NCI-H187 treated with DMSO at 0.1 percent for 48 hours (cell line): ENCODE measurements at regions not wholly inside any gene's neighbourhood (a gene's known extent, or its start where the extent isn't known, plus 50 kb on each side); places are given as distances from the start of the nearest gene placed in this dataset.

Experiments
- DNase-seq: peaks from one replicate; lab custom pipeline; 2025; lab: John Stamatoyannopoulos, UW

GRCh38 chr6:126747728-126748540, 370.5 kb upstream of the RSPO3 start:
- DNase-seq, result no peak

GRCh38 chr6:126753606-126754005, 364.9 kb upstream of the RSPO3 start:
- DNase-seq, result no peak

- no peak for DNase-seq
These were observed 356.6 kb upstream of the RSPO3 start for GRCh38 chr6:126761854-126762253.

DNA sequence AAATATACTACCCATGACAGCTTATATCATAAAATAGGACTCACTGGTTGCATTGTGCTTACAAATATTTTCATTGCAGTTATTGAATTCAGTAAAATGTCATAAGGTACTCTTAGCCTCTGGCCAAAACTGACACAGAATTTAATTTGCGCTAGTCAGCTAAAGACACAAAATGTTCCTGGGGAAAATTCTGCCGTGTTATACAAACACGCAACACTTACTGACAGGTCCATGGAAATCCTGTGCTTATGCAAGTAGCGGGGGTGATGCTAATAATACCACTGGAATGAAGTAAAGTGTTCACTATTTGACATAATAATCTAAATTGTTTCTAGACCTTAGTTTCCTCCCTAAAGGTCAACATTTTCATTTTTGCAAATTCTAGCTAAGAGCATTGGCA, 354.4 kb upstream of the RSPO3 start:
- no peak for DNase-seq

GRCh38 chr6:126764671-126765070, 353.8 kb upstream of the RSPO3 start:
- DNase-seq, result no peak

GRCh38 chr6:126766820-126767219, 351.7 kb upstream of the RSPO3 start:
- DNase-seq, result no peak

- no peak for DNase-seq
These were observed 350.8 kb upstream of the RSPO3 start for GRCh38 chr6:126767711-126768110.

GRCh38 chr6:126770176-126770575, 348.3 kb upstream of the RSPO3 start:
- DNase-seq, result no peak

DNA sequence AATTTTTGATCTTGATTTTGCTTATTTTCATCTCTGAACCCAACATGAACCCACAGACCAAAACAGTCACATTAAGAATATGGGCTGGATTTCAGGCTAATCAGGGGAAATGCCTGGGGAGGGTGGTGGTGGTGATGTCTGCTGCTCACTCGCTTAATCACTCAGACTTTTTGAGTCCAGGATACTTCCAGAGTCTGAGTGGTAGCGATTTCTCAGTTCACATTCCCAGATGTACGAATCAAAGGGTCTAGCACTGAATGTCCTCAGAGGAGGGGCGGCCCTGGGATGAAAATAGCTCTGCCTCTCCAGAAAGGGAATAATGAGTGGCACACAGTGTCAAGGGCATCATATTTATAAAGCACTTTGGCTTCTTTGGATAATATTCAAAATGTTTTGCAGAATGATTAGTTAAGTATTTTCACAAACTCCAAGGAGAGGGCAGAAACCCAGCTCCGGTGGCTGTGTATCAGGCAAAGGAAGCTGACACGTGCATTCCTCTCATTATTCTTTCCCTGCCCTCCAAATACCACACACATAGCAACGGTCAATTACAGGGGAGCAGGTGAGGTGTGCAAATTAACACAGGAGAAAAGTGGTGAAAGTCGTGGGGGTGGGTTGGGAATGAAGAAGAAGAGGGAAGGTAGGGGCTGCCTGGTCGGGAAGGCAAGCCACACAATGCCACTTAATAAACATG, 345.2 kb upstream of the RSPO3 start:
- no peak for DNase-seq

DNA sequence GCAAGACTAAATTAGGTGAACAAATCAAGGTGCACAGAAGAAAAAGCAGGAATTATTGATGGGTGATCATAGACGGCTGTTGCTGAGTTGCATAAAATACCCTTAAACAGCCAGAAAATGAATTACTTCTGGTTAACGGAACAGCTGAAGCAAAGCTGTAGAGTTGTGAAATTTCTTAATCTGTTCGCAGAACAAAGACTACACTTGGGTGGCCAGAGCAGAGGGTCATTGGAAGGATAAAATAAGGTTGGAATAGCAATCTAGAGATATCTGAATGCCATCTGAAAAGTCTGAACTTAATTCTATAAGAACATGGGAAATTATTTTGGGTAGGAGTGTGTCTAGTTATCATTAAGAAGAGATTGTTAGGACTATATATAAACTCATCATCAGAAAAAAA, 339.1 kb upstream of the RSPO3 start:
- no peak for DNase-seq

- DNase-seq, result no peak
These were observed 336.9 kb upstream of the RSPO3 start for GRCh38 chr6:126781582-126781981.

GRCh38 chr6:126784161-126784790, 334.2 kb upstream of the RSPO3 start:
- peak; percentile 5 for DNase-seq

DNA sequence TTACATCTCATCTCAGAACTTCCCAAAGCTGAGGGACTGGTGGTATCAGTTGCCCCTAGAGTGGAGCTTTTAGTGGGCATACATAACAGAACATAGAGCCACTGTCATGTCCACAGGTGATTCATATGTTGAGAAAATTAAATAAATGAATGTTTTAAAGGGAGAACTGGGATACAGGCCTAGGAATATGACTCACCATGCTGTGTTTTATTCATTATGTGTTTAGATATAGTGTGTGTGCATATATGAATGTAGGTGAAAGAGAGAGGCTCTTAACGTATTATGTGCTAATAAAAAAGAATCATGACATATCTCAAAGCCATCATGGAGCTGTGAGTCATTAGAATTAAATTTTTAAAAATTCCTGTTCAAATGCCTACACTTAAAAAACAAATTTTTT, 332.2 kb upstream of the RSPO3 start:
- no peak for DNase-seq

GRCh38 chr6:126787635-126788034, 330.8 kb upstream of the RSPO3 start:
- DNase-seq, result no peak

- no peak for DNase-seq
These were observed 329.6 kb upstream of the RSPO3 start for GRCh38 chr6:126788861-126789365.

- DNase-seq, result no peak
These were observed 326.0 kb upstream of the RSPO3 start for GRCh38 chr6:126792340-126793085.

DNA sequence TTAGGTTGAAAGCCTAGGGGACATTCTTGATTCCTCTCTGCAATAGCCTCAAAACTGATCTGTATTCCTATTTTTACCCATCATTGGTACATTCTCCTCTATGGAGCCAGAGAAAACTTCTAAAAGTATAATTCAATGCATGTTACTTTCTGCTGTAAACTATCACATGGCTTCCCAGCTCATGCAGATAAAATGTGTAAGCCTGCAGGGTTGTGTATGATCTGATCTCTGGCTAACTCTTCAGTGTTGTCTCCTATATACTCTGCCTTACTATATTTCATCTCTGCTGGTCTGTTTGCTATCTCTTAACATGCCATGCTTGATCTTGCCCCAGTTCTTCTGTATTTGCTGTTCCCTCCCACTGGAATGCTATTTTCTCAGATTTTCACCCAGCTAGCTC, 323.3 kb upstream of the RSPO3 start:
- no peak for DNase-seq

- DNase-seq, result no peak
These were observed 320.5 kb upstream of the RSPO3 start for GRCh38 chr6:126797981-126798380.

GRCh38 chr6:126803769-126804168, 314.7 kb upstream of the RSPO3 start:
- DNase-seq, result no peak

DNA sequence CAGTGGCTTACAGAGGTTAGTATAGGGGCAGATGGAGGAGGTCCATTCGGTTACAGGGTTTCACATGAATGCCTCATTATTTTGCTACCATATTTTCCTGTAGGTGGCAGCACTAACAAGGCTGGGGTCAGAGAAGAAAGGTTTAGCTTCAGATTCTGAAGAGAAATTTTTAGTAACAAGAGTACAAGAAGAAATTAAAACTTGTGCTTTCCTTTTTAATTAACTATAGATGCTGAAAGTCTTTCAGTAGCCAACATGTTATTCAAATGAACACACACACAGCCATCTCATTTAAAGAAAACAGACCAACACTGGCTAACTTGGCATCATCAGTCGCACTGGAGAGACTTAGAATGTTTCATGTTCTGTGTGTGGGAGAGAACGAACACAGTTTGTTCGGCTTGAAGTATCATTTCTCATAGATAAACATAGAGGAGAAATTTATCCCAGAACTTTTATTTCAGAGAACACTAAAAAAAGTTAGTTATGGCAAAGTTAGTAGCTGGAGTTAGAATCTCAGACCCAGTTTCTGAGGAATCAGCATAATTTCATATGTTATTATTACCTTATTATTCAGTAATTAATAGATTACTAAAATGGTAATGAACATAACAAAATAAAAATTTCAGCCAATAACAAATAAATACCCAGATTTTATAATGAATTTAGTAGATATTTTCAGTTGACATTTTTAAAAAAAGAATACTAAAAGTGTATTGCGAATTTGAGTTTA, 314.0 kb upstream of the RSPO3 start:
- DNase-seq, result no peak

DNA sequence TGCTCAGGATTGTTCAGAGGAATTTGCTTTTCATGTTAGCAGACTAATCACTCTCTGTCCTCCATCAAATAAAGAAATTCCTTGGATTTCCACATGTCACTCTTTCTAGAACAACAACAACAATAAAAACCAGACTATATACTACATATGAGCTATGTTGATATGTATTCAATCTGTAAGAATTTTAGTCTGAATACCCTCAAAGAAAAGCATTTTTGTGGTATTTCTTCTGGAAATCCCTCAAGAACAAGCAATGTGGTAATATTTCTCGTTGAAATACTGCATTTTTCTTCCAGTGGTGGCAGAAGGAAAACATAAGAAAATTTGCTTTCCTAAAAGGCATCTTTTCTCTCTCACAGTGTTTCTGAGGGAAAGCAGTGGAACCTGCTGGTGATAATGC, 312.6 kb upstream of the RSPO3 start:
- DNase-seq, result no peak

DNA sequence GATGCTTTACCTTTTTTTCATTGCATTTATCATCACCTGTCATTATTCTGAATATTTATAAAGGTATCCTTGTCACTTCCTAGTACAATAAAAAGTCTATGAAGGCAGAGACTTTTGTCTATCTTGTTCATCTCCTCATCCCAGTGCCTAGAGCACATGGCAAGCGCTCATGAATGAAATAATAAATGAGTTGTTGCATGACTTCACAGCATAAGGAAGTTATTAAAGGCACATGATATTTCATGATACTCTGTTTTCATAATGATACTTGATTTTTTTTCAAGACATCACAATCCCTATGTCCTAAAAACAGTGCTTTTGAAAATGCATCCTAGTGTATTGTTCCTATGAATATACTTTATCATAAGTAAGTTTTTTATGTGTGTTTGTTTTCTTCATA, 310.6 kb upstream of the RSPO3 start:
- DNase-seq, result no peak
